SW 1271 (cell line): ENCODE measurements at regions not wholly inside any gene's neighbourhood (a gene's known extent, or its start where the extent isn't known, plus 50 kb on each side); places are given as distances from the start of the nearest gene placed in this dataset.

Source experiments
- DNase-seq, 2 experiments: peaks; one replicate each; lab custom pipeline; 2025; lab: John Stamatoyannopoulos, UW

GRCh38 chrX:100512471-100512870 is 72.3 kb upstream of the TNMD start:
- DNase-seq: peak in 1 of 2 experiments; percentile 0

DNA sequence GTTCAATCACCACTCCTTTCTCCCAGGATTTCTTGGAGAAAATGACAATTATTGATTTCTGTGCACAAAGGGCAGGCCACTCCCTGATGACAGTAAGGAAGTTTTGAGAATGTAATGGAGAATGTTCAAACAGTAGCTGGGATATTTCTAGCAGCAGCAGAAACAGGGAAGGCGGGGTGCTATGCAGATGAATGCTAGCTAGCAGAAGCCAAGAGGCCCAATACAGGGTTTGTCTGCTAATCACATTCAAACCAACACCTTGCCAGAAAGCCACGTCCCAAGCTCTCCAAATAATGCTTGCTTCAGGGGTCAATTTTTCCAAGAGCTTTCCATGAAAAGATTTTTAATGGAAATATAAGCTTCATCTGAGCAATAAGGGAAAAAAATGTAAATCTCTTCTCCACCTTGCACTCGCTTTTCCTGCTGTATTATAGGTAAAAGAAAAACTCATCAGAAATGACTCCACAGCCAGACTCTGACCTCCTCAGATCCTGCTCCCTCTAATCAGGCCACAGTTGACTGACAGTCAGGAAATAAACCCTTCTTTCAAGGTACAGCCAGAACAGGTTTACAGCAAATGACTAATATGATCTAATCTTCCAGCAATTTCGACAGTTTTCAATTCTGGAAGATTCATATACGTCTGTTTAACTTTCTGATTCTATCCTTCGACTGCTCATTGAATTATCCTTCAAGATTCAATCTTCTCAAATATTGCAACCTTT is 84.7 kb upstream of the PCDH19 start:
- DNase-seq: no peak

- DNase-seq: no peak
Measured at GRCh38 chrX:100491174-100491573, 81.1 kb upstream of the PCDH19 start.

DNA sequence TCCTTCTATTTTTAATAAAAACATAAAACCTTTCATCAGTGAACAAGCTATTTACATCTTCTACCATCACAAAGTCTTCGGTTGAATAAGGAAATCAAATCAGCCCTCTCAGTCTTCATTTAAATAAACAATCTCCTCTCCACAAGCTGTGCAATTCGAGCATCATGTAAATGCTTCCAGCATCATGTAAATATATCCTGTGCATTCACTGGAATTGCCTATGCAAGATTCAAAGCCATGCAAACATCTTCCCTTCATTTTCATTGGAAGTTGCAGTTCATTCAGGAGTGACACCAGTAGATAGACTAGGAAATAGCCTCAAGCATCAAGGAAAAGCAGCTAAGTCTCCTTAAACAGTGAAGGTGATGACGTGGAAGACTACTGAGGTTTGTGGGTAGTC is 77.7 kb upstream of the PCDH19 start:
- no peak for DNase-seq

- DNase-seq: no peak
Measured at GRCh38 chrX:100484971-100485370, 74.9 kb upstream of the PCDH19 start.

GRCh38 chrX:100479329-100479728 is 69.3 kb upstream of the PCDH19 start:
- no peak for DNase-seq

- DNase-seq: no peak
Measured at GRCh38 chrX:100478714-100479306, 68.7 kb upstream of the PCDH19 start.

- DNase-seq: no peak
Measured at GRCh38 chrX:100477958-100478357, 67.9 kb upstream of the PCDH19 start.

- no peak for DNase-seq
Measured at GRCh38 chrX:100477467-100477866, 67.4 kb upstream of the PCDH19 start.
